ENCODE measurements at regions not wholly inside any gene's neighbourhood (a gene's known extent, or its start where the extent isn't known, plus 50 kb on each side); places are given as distances from the start of the nearest gene placed in this dataset.

DNA sequence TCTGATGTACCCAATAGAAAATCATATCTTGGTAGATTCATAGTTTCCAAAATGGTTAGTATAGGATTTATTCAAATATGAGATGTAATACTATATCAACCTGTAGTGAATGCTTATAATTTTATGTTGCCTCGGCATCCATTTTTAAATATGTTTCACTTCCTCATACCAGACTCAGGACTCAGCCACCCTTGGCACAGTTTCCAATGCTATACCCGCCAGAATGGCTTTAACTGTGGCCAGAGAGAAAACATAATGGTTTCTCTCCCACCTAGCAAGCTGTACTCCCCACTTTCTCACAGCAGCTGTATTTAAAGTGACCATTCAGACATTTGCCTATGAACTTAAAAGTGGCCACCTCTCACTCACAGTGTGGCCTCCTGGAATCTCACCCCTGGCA, 466.6 kb upstream of the PABPC4L start:
- H3K4me3 ChIP-seq: no peak overlapping the region
- TF ChIP-seq POLR2AphosphoS5 (IDR thresholded peaks at IDR 0.05): no peak
- TF ChIP-seq, protein P1, sequence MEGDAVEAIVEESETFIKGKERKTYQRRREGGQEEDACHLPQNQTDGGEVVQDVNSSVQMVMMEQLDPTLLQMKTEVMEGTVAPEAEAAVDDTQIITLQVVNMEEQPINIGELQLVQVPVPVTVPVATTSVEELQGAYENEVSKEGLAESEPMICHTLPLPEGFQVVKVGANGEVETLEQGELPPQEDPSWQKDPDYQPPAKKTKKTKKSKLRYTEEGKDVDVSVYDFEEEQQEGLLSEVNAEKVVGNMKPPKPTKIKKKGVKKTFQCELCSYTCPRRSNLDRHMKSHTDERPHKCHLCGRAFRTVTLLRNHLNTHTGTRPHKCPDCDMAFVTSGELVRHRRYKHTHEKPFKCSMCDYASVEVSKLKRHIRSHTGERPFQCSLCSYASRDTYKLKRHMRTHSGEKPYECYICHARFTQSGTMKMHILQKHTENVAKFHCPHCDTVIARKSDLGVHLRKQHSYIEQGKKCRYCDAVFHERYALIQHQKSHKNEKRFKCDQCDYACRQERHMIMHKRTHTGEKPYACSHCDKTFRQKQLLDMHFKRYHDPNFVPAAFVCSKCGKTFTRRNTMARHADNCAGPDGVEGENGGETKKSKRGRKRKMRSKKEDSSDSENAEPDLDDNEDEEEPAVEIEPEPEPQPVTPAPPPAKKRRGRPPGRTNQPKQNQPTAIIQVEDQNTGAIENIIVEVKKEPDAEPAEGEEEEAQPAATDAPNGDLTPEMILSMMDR (IDR thresholded peaks at IDR 0.05): no peak
- no peak for TF ChIP-seq EP300 (IDR thresholded peaks at IDR 0.05)
- intact Hi-C loops (cut with DNase I): no loop called here

DNA sequence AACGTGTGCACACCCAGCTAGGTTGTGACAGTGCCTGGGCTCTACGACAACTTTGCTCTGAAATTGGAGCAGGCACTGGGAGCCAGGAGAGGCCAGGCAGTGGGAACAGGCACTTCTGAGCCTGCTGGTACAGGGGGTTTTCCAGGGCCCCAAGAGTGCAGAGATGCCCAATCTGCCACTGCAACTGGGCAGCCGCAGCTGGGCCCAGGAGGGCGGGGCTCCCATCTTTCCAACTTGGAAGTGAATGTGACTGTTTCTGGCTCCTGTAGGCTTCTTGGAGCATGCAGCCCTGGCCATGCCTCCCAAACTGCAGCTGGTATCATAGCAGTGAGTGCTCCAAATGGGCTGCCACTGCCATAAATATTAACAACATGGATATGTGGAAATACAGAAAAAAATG, 465.1 kb upstream of the PABPC4L start:
- TF ChIP-seq, protein P1 (IDR thresholded peaks at IDR 0.05): no peak
- TF ChIP-seq POLR2AphosphoS5 (IDR thresholded peaks at IDR 0.05) (no peak), POLR2A (IDR thresholded peaks at IDR 0.05) (no peak), EP300 (IDR thresholded peaks at IDR 0.05) (no peak)
- Histone ChIP-seq H3K4me3 (no peak overlapping the region), H3K4me1 (no peaks in the 10 kb centered on the region), H3K9me3 (no peaks in the 10 kb centered on the region), H3K36me3 (no peaks in the 10 kb centered on the region), H3K27me3 (no peaks in the 10 kb centered on the region), H3K27ac (no peak overlapping the region)
- WGBS, 2 donors: 89 to 91% methylated on average over 4 of the region's 4 CpGs
- intact Hi-C loops (cut with DNase I): no loop called here
- DNase-seq: no peak

More for the DNA sequence above, 466.6 kb upstream of the PABPC4L start:
- no peaks in the 10 kb centered on the region for H3K4me1 ChIP-seq
- DNase-seq: no peak
- WGBS, 2 donors: 18 to 57% methylated on average over 2 of the region's 2 CpGs
- no peak overlapping the region for H3K27ac ChIP-seq
- H3K9me3 ChIP-seq: no peaks in the 10 kb centered on the region
- no peaks in the 10 kb centered on the region for H3K27me3 ChIP-seq
- H3K36me3 ChIP-seq: no peaks in the 10 kb centered on the region

DNA sequence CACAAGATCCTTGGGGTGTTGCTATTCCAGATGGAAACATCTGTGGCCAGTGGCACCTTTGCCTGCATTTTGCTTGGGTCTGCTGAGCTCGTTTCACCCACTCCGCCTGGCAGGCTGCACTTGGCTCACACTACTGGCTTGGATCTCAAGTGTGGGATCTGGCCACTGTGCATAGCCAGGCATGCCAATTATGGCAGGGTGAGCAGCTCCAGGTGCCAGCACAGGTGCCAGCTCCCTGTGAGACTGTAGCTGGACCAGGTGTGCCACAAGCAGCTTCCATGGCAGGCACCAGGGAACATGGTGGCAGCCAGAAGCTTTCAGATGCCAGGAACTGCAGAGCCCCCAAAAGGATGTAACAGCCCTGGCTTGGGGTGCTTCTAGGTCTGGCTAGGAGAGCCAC, 463.8 kb upstream of the PABPC4L start:
- Histone ChIP-seq H3K4me3 (no peak overlapping the region), H3K9me3 (no peaks in the 10 kb centered on the region), H3K4me1 (no peaks in the 10 kb centered on the region), H3K27me3 (no peaks in the 10 kb centered on the region), H3K27ac (no peak overlapping the region), H3K36me3 (no peaks in the 10 kb centered on the region)
- 80 to 86% methylated on average over 2 of the region's 2 CpGs for WGBS, 2 donors
- DNase-seq: no peak
- intact Hi-C loops (cut with DNase I): no loop called here
- TF ChIP-seq POLR2AphosphoS5 (IDR thresholded peaks at IDR 0.05) (no peak), POLR2A (IDR thresholded peaks at IDR 0.05) (no peak), EP300 (IDR thresholded peaks at IDR 0.05) (no peak)
- TF ChIP-seq, protein P1 (IDR thresholded peaks at IDR 0.05): no peak

DNA sequence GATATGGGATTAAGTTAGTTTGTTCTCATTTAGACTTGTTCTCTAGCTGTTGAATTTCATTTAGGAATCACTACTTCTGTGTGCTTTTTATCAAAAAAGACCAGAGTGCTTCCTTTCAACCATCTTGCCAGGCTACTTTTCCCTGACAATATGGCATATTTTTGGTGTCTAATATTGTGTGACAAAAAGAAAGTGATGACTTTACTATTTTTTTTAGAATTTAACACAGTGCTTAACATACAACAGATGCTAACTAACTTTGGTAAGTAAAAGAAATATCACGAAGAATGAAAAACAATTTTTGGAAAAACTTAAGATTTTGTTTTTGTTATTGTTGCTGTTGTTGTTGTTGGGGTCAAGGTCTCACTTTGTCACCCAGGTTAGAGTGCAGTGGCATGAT, 462.2 kb upstream of the PABPC4L start:
- H3K4me3 ChIP-seq: no peak overlapping the region
- WGBS, 2 donors: 91% methylated on average over 1 of the region's 1 CpG
- no peaks in the 10 kb centered on the region for H3K27me3 ChIP-seq
- H3K27ac ChIP-seq: no peak overlapping the region
- TF ChIP-seq, protein P1 (IDR thresholded peaks at IDR 0.05): no peak
- TF ChIP-seq POLR2A (IDR thresholded peaks at IDR 0.05) (no peak), POLR2AphosphoS5 (IDR thresholded peaks at IDR 0.05) (no peak), EP300 (IDR thresholded peaks at IDR 0.05) (no peak)
- intact Hi-C loops (cut with DNase I): no loop called here
- no peaks in the 10 kb centered on the region for H3K36me3 ChIP-seq
- no peaks in the 10 kb centered on the region for H3K4me1 ChIP-seq
- no peak for DNase-seq
- no peaks in the 10 kb centered on the region for H3K9me3 ChIP-seq

DNA sequence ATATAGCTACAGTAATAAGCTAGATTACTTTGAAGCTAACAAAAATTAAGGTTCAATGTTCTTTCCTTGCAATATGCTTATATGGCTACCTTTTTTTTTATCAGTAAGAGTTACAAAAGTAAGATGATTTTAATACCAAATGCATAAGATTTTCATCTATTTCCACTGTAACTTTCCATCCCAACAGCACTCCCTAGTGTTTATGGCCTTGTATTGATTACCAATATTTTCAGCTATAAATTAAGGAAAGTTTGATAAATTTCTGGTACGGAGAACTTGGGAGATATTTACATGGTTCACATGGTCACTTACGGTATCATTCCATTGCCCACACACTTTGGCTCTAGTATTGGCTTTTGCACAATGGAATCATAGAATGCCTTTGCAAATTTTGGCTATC, 448.9 kb upstream of the PABPC4L start:
- no peaks in the 10 kb centered on the region for H3K36me3 ChIP-seq
- no peak for DNase-seq
- TF ChIP-seq POLR2AphosphoS5 (IDR thresholded peaks at IDR 0.05) (no peak), POLR2A (IDR thresholded peaks at IDR 0.05) (no peak), EP300 (IDR thresholded peaks at IDR 0.05) (no peak)
- TF ChIP-seq, protein P1 (IDR thresholded peaks at IDR 0.05): no peak
- intact Hi-C loops (cut with DNase I): no loop called here
- H3K4me1 ChIP-seq: no peaks in the 10 kb centered on the region
- H3K27me3 ChIP-seq: no peaks in the 10 kb centered on the region
- H3K27ac ChIP-seq: no peak overlapping the region
- no peaks in the 10 kb centered on the region for H3K9me3 ChIP-seq
- WGBS, 2 donors: 86 to 94% methylated on average over 2 of the region's 2 CpGs
- no peak overlapping the region for H3K4me3 ChIP-seq
